HG02973 (cell line): ENCODE measurements at regions not wholly inside any gene's neighbourhood (a gene's known extent, or its start where the extent isn't known, plus 50 kb on each side); places are given as distances from the start of the nearest gene placed in this dataset.

ENCODE experiments used
- ATAC-seq: cut with Tn5 transposase; IDR thresholded peaks from one replicate; pipeline ENCODE4 v1.9.1; 2021; ENCODE audit warnings: moderate library complexity; ENCODE audit not compliant: unreplicated experiment

DNA sequence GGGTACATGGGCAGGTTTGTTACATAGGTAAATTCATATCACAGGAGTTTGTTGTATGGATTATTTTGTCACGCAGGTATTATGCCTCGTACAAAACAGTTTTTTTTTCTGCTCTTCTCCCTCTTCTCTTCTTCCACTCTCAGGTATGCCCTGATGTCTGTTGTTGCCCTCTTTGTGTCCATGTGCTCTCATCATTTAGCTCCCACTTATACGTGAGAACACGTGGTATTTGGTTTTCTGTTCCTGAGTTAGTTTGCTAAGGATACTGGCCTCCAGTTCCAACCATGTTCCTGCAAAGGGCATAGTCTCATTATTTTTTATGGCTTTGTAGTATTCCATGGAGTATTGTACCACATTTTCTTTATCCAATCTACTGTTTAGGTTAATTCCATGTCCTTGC lies 65.7 kb downstream of the UNC5CL start:
- no peak for ATAC-seq

DNA sequence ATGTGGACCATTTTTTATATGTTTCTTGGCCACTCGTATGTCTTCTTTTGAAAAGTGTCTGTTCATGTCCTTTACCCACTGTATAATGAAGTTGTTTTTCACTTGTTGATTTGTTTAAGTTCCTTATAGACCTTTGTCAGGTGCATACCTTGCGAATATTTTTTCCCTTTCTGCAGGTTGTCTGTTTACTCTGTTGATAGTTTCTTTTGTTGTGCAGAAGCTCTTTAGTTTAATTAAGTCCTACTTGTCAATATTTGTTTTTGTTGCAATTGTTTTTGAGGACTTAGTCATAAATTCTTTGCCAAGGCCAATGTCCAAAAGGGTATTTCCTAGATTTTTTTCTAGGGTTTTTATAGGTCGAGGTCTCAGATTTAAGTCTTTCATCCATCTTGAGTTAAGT lies 66.2 kb downstream of the UNC5CL start:
- ATAC-seq: no peak

DNA sequence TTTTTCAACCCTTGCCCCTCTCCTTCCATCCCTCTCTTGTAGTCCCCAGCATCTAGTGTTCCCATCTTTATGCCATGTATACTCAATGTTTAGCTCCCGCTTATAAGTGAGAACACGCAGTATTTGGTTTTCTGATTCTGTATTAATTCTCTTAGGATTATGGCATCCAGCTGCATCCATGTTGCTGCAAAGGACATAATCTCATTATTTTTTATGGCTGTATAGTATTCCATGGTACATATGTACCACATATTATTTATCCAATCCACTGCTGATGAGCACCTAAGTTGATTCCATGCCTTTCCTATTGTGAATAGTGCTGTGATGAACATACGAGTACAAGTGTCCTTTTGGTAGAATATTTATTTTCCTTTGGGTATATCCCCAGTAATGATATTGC lies 66.8 kb downstream of the UNC5CL start:
- ATAC-seq: no peak

- ATAC-seq: no peak
These were observed 70.3 kb downstream of the UNC5CL start for GRCh38 chr6:40968620-40969164.

GRCh38 chr6:40966860-40967259 lies 72.2 kb downstream of the UNC5CL start:
- no peak for ATAC-seq

- no peak for ATAC-seq
These were observed 74.0 kb downstream of the UNC5CL start for GRCh38 chr6:40965046-40965445.

DNA sequence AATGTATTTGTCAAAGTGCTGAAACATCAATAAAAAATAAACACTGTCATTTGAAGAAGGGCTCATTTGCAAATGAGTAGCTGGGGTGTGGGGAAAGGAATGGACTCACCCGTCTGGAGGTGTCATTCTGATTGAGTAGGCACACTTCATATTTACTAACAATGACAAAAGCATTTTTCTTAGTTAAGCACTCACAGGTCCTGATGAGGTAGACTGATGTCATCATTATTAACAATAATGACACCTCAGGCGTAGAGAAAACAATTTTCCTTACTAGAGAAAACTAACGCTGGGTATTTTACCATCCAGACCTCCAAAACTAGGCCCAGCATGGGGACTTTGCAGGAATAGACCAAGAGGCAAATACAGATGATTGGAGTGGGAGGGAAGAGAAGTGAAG lies 76.0 kb downstream of the UNC5CL start:
- ATAC-seq: no peak

DNA sequence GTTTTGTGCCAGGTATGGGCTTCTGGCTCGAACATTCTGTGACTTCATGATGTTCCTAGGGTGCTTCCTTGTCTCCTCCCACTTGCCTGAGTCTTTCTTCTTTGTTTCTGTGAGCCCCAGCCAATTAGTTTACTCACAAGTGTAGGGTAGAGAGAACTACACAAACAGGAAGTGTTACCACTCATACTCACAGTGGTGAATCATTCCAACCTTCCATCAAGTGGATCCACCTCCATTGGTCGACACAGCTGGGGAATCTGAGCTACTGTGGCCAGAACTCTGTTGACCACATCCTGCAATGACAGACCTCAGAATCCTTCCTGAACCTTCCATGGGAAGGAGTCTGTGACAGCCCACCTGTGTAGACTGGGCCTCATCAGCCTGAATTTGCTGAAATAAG lies 76.8 kb downstream of the UNC5CL start:
- peak; percentile 91 for ATAC-seq

DNA sequence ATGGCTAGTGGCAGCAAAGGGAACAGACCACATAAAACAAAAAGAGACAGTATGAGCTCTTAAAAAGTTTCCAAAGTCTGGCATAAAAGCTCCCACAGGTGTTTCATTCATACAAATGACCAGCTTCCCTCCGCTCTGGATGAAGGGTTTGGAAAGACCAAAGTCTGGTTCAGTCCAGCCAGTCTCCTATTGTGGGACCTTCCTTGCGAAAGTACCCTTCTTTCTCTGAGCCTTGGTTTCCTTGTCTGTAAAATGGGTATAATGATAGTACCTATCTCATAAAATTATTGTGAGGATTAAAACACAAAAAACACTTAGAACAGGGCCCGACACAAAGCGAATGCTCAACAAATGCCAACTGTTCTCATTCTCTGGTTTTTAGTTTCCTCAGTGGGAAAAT lies 77.2 kb downstream of the UNC5CL start:
- ATAC-seq: no peak

DNA sequence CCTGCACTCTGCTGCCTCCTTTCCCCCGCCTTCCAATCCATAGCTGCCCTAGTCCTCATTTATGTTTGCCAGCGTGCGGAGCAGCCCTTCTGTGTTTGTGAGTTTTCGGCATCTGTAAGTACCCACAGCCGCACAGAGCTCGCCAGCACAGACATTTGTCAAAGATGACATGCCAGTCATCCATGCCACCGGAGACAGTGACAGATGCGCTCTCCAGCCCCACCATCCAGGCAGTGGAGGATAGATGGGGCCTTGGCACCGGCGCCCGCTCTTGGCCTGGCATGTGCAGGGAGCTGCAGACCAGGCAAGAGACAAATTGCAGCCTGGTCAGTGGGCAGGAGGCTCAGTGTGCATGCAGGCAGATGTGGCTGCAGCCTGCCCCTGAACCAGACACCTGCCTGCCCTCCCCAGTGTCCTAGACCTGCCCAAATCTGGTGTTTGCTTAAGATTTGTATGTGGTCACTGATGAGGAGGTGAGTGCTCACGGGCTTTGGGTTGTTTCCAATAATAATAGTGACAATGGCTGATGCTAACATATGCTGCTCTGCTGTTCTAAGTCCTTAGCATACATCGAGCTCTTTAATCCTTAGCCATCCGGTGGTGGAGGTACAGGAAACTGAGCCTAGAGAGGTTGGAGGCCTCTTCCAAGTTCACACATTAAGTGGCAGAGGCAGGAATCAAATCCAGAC lies 78.1 kb downstream of the UNC5CL start:
- ATAC-seq: no peak

- no peak for ATAC-seq
These were observed 79.2 kb downstream of the UNC5CL start for GRCh38 chr6:40959781-40960327.

GRCh38 chr6:40958738-40959137 lies 80.3 kb downstream of the UNC5CL start:
- no peak for ATAC-seq

GRCh38 chr6:40957616-40958492 lies 81.2 kb downstream of the UNC5CL start:
- no peak for ATAC-seq

DNA sequence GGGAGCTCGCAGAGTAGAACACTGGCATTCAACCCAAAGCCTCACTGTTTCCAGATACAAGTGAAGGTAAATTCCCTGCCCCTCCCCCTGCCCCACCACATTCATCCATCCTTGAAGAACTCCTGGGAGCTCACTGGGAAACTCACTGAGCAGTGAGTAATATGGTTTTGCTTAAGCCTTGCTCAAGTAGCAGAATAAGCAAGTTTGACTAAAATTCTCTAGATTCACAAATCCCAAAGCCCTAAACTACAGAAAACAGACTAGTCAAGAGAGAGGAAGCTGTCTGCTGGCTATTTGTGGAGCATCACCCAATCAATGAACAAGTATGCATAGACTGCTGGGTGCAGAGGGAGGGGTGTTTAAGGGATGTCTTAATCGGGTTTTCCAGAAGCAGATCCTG lies 82.1 kb downstream of the UNC5CL start:
- ATAC-seq: no peak

GRCh38 chr6:40955178-40955545 lies 83.9 kb downstream of the UNC5CL start:
- no peak for ATAC-seq

GRCh38 chr6:40954446-40955177 lies 84.4 kb downstream of the UNC5CL start:
- no peak for ATAC-seq

DNA sequence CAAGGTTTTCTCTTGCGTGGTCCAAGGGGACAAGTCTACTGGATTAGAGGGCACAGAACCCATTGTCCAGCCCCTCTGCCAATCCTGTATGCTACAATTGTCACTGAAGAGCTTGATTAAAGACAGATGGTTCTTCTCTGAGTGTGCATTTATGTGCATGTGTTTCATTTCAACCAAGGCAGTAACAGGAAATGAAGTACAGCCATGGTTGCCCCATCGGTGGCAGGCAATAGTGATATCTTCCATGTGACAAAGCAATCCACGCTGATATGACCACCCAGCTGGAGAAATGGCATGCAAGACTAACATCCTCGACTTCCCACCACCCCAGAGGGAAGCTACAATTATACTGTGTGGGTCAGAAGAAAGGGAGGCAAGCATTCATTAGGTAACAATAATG lies 85.5 kb downstream of the UNC5CL start:
- ATAC-seq: no peak

GRCh38 chr6:40950986-40951698 lies 87.9 kb downstream of the UNC5CL start:
- ATAC-seq: no peak

GRCh38 chr6:40948570-40948969 lies 90.5 kb downstream of the UNC5CL start:
- no peak for ATAC-seq

DNA sequence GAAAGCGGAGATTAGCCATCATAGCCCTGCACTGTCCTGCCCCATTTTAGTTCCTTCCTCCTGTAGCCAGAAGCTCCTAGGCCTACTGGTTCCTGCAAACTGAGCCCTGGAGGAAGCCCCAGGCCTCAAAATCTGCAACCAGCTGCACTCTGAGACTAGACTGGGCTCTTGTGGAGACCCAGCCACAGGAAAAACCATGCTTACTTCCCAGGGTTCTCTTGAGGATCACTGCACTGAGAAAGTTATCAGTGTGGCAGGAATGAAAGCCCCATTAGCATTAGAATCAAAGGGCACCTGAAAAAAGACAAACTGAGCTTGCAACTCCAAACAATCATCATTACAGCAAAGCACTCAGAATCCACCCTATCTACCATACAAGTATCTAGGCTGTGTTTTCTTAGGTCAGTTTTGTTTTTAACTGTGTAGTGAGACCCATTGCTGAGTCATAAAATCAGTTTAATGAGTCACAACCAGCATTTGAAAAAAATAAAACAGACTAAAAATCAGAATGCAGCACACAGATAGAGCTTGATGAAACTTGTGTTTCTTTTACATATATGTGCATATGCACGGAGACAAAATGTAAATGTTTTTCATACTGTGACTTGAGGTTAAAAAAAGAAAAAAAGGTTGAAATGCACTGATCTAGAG lies 91.0 kb downstream of the UNC5CL start:
- no peak for ATAC-seq
